Mucosa of descending colon (tissue), 3 donors: ENCODE measurements at regions not wholly inside any gene's neighbourhood (a gene's known extent, or its start where the extent isn't known, plus 50 kb on each side); places are given as distances from the start of the nearest gene placed in this dataset.

Source experiments
- ATAC-seq: fragments of 200-7000 bp; cut with Tn5 transposase; one replicate; pipeline ENCODE4 v1.9.1; 2020; ENCODE audit warnings: mild to moderate bottlenecking, moderate library complexity
- DNase-seq, 3 donors: peaks; one replicate each; pipeline ENCODE4 v3.0.0-alpha.2; 2020
- H3K36me3 ChIP-seq: fragments of 200-600 bp; one replicate; pipeline ENCODE4 v1.8.0; 2021; ENCODE audit warnings: low read depth, mild to moderate bottlenecking
- H3K4me1 ChIP-seq: fragments of 200-600 bp; one replicate; pipeline ENCODE4 v1.8.0; 2021; ENCODE audit warnings: low read depth, mild to moderate bottlenecking
- H3K4me3 ChIP-seq: fragments of 200-600 bp; one replicate; pipeline ENCODE4 v1.8.0; 2021; ENCODE audit warnings: mild to moderate bottlenecking
- H3K9me3 ChIP-seq: fragments of 200-600 bp; one replicate; pipeline ENCODE4 v1.8.0; 2021; ENCODE audit warnings: mild to moderate bottlenecking
- intact Hi-C, 2 donors: fragments of 100-400 bp; cut with DNase I in 1 of 2; cut with micrococcal nuclease in 1 of 2; formaldehyde crosslinking; loops; one replicate each; pipeline versions ENCODE4 v1.11.0 to v1.11.1; 2022; cut with DNase I, micrococcal nuclease
- TF ChIP-seq, protein P1 (sequence below): fragments of 200-600 bp; IDR thresholded peaks from one replicate; pipeline ENCODE4 v1.8.0; 2022; ENCODE audit warnings: antibody characterized with exemption, mild to moderate bottlenecking
- donor health status: DM: no; HTN: no; CAD: no; lungs with moderate emphysema.
- donor health status: DM: no; HTN: no; CAD: no.
- donor health status: DM: no; HTN: yes; CAD: no.

DNA sequence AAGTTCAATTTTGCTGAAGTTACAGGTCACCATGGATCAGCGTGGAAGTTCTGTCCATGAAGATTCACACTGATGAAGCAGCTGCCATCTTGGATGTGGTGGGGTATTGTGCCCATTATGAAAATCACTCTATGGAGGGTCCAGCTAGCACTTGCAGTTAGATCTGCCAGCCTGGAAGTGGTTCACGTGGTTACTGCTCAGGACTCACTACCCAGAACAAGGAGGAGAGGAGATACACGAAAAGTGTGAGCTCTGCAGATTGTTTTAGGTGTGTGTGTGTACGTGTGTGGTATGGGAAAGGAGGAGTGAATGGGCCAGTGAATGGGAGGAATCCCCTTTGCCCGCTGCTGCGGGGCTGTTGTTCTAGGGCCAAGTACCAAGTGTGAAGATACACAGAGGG lies 333.4 kb downstream of the MAF start:
- intact Hi-C loops, result no loop called here
- no peak for DNase-seq
- TF ChIP-seq, protein P1, sequence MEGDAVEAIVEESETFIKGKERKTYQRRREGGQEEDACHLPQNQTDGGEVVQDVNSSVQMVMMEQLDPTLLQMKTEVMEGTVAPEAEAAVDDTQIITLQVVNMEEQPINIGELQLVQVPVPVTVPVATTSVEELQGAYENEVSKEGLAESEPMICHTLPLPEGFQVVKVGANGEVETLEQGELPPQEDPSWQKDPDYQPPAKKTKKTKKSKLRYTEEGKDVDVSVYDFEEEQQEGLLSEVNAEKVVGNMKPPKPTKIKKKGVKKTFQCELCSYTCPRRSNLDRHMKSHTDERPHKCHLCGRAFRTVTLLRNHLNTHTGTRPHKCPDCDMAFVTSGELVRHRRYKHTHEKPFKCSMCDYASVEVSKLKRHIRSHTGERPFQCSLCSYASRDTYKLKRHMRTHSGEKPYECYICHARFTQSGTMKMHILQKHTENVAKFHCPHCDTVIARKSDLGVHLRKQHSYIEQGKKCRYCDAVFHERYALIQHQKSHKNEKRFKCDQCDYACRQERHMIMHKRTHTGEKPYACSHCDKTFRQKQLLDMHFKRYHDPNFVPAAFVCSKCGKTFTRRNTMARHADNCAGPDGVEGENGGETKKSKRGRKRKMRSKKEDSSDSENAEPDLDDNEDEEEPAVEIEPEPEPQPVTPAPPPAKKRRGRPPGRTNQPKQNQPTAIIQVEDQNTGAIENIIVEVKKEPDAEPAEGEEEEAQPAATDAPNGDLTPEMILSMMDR, result no peak
- no peak for ATAC-seq
- Histone ChIP-seq H3K36me3 (no peaks in the 10 kb centered on the region), H3K9me3 (no peaks in the 10 kb centered on the region), H3K4me3 (no peak overlapping the region), H3K4me1 (no peaks in the 10 kb centered on the region)

DNA sequence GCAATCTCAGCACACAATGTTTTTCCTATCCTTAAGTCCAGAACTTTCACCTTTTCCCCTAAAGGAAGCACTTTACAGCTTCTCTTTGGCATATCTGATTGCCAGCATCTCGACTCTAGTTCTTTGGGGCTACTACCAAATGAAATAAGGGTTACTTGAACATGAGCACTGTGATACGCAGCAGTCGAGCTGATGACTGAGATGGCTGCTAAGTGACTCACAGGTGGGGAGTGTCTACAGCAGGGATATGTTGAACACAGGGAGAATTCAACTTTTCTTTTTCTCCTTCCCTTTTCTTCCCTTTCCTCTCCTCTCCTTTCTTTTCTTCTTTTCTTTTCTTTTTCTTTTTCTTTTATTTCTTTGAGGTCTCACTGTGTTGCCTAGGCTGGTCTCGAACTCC lies 334.8 kb downstream of the MAF start:
- Histone ChIP-seq H3K36me3 (no peaks in the 10 kb centered on the region), H3K4me1 (no peaks in the 10 kb centered on the region), H3K4me3 (no peak overlapping the region), H3K9me3 (no peaks in the 10 kb centered on the region)
- DNase-seq (no peak), ATAC-seq (no peak)
- TF ChIP-seq, protein P1, result no peak
- intact Hi-C loops, result no loop called here

DNA sequence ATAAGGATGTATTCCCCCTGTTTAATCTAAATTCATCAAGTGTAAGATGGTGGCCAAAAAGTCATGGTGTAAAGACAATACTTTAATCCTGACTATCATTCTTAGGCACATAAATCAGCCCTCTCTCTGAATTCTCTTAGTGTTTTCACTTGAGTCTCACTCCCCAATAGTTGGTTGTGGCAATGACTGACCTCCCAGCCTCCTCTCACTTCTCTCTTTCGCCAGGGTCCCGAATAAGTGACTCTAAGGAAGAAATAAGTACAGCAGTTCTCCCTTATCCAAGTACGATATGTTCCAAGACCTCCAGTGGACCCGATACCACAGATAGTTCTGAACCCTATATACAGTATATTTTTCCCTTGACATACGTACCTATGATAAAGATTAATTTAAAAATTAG lies 335.3 kb downstream of the MAF start:
- Histone ChIP-seq H3K4me3 (no peak overlapping the region), H3K36me3 (no peaks in the 10 kb centered on the region), H3K9me3 (no peaks in the 10 kb centered on the region), H3K4me1 (no peaks in the 10 kb centered on the region)
- DNase-seq (no peak), ATAC-seq (no peak)
- TF ChIP-seq, protein P1, result no peak
- intact Hi-C loops, result no loop called here

DNA sequence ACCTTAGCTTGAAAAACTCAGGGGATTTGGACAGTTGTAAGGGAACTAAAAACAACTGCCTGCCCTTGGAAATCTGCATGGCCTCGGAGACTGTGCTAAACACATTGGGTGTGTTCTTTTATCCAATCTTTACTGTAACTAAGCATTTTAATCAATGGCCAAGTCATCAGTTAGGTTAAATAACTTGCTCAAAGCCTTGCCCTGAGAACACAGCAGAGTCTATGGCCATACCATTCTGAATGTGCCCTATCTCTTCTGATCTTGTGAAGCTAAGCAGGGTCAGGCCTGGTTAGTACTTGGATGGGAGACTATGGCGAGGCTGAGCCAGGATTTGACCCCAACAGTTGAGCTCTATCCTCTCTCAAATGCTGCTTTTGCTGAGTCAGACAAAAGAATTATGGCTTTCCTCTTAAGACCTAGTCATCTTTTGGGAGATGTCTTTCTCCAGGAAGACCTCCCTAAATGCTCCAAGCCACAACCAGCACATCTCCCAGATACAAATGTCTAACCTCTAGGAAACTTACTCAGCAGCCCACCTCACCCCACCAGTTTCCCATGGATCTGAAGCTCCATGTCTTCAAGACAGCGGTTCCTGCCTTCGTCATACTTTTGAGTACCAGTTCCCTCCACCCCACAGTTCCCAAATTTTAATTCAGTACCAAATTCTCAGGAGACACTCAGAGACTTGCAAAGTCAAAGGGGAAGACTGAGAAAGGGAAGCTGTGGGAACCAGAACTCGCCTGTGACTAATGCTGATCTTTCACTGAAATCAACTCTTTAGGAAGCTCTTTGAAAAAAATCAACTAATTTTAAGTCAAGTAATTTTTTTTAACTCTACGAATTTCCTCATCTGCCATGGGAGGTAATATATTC lies 336.1 kb downstream of the MAF start:
- ATAC-seq, result no peak
- no peak overlapping the region for H3K4me3 ChIP-seq
- no peak for DNase-seq
- TF ChIP-seq, protein P1, result no peak
- intact Hi-C loops, result no loop called here
- H3K36me3 ChIP-seq, result no peaks in the 10 kb centered on the region
- no peaks in the 10 kb centered on the region for H3K9me3 ChIP-seq
- no peaks in the 10 kb centered on the region for H3K4me1 ChIP-seq

DNA sequence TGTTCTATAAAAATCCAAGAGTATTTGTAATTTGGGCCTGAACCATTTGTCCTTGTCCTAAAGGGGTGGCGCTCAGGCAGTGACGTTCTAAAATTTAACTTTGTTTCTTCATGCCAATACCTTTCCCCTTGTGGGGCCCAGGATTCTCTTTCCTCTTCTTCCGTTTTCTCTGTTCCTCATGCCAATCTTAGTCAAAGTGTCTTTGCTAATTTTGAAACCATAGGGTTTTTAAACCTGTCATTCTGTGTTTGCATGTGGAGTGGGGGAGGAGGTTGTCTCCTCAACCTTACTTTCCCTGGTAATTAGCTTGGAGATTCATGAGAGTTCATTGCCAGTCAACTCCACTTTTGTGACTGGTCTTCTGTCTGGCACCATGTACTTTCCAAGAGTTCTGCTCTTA lies 337.1 kb downstream of the MAF start:
- no peak for ATAC-seq

More for the DNA sequence above, 337.1 kb downstream of the MAF start:
- no peaks in the 10 kb centered on the region for H3K9me3 ChIP-seq
- H3K4me3 ChIP-seq, result no peak overlapping the region
- intact Hi-C loops, result no loop called here
- no peaks in the 10 kb centered on the region for H3K36me3 ChIP-seq
- TF ChIP-seq, protein P1, result no peak
- H3K4me1 ChIP-seq, result no peaks in the 10 kb centered on the region
- no peak for DNase-seq
